SK-N-SH (cell line): ENCODE measurements at regions not wholly inside any gene's neighbourhood (a gene's known extent, or its start where the extent isn't known, plus 50 kb on each side); places are given as distances from the start of the nearest gene placed in this dataset.

ENCODE experiments used
- CTCF ChIA-PET: fragments of 300-600, 350-600 bp; formaldehyde crosslinking; extraction: SDS; loops from one replicate; lab custom pipeline; 2021; lab: Yijun Ruan, JAX
- POLR2A ChIA-PET: fragments of 350-600 bp; sonication (Branson Sonifier 250); formaldehyde crosslinking; extraction: SDS; loops from one replicate; lab custom pipeline; 2020; ENCODE audit warnings: antibody characterized with exemption, inconsistent platforms; lab: Yijun Ruan, JAX
- DNase-seq: peaks from one replicate; pipeline ENCODE4 v3.0.0; 2012
- H2AFZ ChIP-seq: fragments of 200-600 bp; sonication (generic); 2 replicates; pipeline ENCODE4 v1.8.1; 2016; ENCODE audit warnings: antibody characterized with exemption, mild to moderate bottlenecking, low read depth
- H3F3A ChIP-seq: fragments of 200-600 bp; sonication (generic); replicated peaks from 2 replicates; pipeline ENCODE3; 2016; ENCODE audit warnings: antibody characterized with exemption, mild to moderate bottlenecking; ENCODE audit not compliant: insufficient read depth
- H3K27ac ChIP-seq, 2 experiments: fragments of 200-500 bp in 1 of 2; fragments of 200-600 bp in 1 of 2; sonication (Bioruptor generic) in 1 of 2; sonication (generic), shearing (Covaris generic) in 1 of 2; 2 replicates each; pipeline versions ENCODE4 v1.5.1 to v1.6.1; 2014 to 2016; ENCODE audit warnings: low read depth in 2 of 2, inconsistent platforms in 1 of 2, low read length in 1 of 2, mild to moderate bottlenecking in 1 of 2, mixed read lengths in 1 of 2
- H3K27me3 ChIP-seq: fragments of 200-600 bp; sonication (generic), shearing (Covaris generic); 2 replicates; pipeline ENCODE4 v1.6.1; 2016; ENCODE audit warnings: mixed run types; ENCODE audit not compliant: insufficient read depth
- H3K36me3 ChIP-seq, 2 experiments: fragments of 200-500 bp in 1 of 2; fragments of 200-600 bp in 1 of 2; sonication (Bioruptor generic) in 1 of 2; sonication (generic) in 1 of 2; replicated peaks in 1 of 2; 2 replicates each; pipeline versions ENCODE3 to v1.5.1; 2014 to 2016; ENCODE audit warnings: low read length in 1 of 2, mild to moderate bottlenecking in 1 of 2; ENCODE audit not compliant: insufficient read depth in 2 of 2, control insufficient read depth in 1 of 2
- H3K4me1 ChIP-seq, 2 experiments: fragments of 200-500 bp in 1 of 2; fragments of 200-600 bp in 1 of 2; sonication (Bioruptor generic) in 1 of 2; sonication (generic), shearing (Covaris generic) in 1 of 2; 2 replicates each; pipeline versions ENCODE4 v1.5.1 to v1.6.1; 2014 to 2016; ENCODE audit warnings: low read depth in 1 of 2, low read length in 1 of 2, mixed run types in 1 of 2; ENCODE audit not compliant: insufficient read depth in 2 of 2, control insufficient read depth in 1 of 2
- H3K4me2 ChIP-seq: fragments of 200-600 bp; sonication (generic), shearing (Covaris generic); 2 replicates; pipeline ENCODE4 v1.6.1; 2017; ENCODE audit warnings: mixed run types
- H3K4me3 ChIP-seq, 2 experiments: fragments of 200-500 bp in 1 of 2; fragments of 200-600 bp in 1 of 2; sonication (Bioruptor generic) in 1 of 2; sonication (generic), shearing (Covaris generic) in 1 of 2; 2 replicates each; pipeline versions ENCODE4 v1.5.1 to v1.8.1; 2014 to 2016; ENCODE audit warnings: low read depth in 2 of 2, inconsistent platforms in 1 of 2, low read length in 1 of 2, mild to moderate bottlenecking in 1 of 2, mixed read lengths in 1 of 2, moderate library complexity in 1 of 2
- H3K79me2 ChIP-seq: fragments of 200-600 bp; sonication (generic); 2 replicates; pipeline ENCODE4 v1.8.1; 2017; ENCODE audit warnings: mild to moderate bottlenecking; ENCODE audit not compliant: insufficient read depth
- H3K9ac ChIP-seq: fragments of 200-600 bp; sonication (generic); 2 replicates; pipeline ENCODE4 v1.6.1; 2017; ENCODE audit warnings: mixed run types
- H3K9me2 ChIP-seq: fragments of 200-600 bp; sonication (generic); 2 replicates; pipeline ENCODE4 v1.6.1; 2017; ENCODE audit warnings: mixed run types
- H3K9me3 ChIP-seq: fragments of 200-600 bp; sonication (generic); 2 replicates; pipeline ENCODE4 v1.6.1; 2017; ENCODE audit warnings: mixed run types, mild to moderate bottlenecking, moderate library complexity
- H4K20me1 ChIP-seq: fragments of 200-600 bp; sonication (generic); 2 replicates; pipeline ENCODE4 v1.6.1; 2017; ENCODE audit warnings: mild to moderate bottlenecking, mixed run types; ENCODE audit not compliant: insufficient read depth
- EZH2phosphoT487 ChIP-seq: fragments of 200-600 bp; sonication (generic); IDR thresholded peaks from 2 replicates; pipeline ENCODE4 v1.6.1; 2017; ENCODE audit warnings: low read depth, mixed run types, mild to moderate bottlenecking, antibody characterized with exemption, moderate library complexity, borderline replicate concordance
- FOSL2 ChIP-seq: IDR thresholded peaks from 2 replicates; pipeline ENCODE4 v1.4.0; 2012; ENCODE audit warnings: low read depth, mild to moderate bottlenecking, moderate library complexity, borderline replicate concordance
- GATA2 ChIP-seq: sonication (generic); formaldehyde crosslinking; IDR thresholded peaks from 2 replicates; pipeline ENCODE4 v1.5.0; 2020; ENCODE audit warnings: mild to moderate bottlenecking, missing genetic modification reagents
- MXI1 ChIP-seq: IDR thresholded peaks from 2 replicates; pipeline ENCODE4 v1.6.1; 2012; ENCODE audit warnings: mild to moderate bottlenecking, low read depth, low read length, improper control_type of control experiment
- NFIC ChIP-seq: IDR thresholded peaks from 2 replicates; pipeline ENCODE4 v1.4.0; 2012; ENCODE audit warnings: borderline replicate concordance
- POLR2AphosphoS5 ChIP-seq: IDR thresholded peaks from 2 replicates; pipeline ENCODE4 v1.6.1; 2012; ENCODE audit warnings: low read depth, low read length
- RCOR1 ChIP-seq: fragments of 150-350 bp; IDR thresholded peaks from 2 replicates; pipeline ENCODE4 v1.6.1; 2017; ENCODE audit warnings: antibody characterized with exemption, low read length
- RFX5 ChIP-seq: IDR thresholded peaks from 2 replicates; pipeline ENCODE4 v1.6.1; 2012; ENCODE audit warnings: mild to moderate bottlenecking, improper control_type of control experiment, low read length
- SMC3 ChIP-seq: IDR thresholded peaks from 2 replicates; pipeline ENCODE4 v1.6.1; 2012; ENCODE audit warnings: low read depth, low read length, improper control_type of control experiment
- TCF12 ChIP-seq: IDR thresholded peaks from 2 replicates; pipeline ENCODE4 v1.4.0; 2012
- YY1 ChIP-seq: IDR thresholded peaks from 2 replicates; pipeline ENCODE4 v1.4.0; 2012; ENCODE audit warnings: low read depth, mild to moderate bottlenecking
- WGBS: methylation state at CpG from one replicate; pipeline ENCODE4 v1.1.6; 2017; ENCODE audit warnings: low lambda C conversion rate; 5-methylcytosine and 5-hydroxymethylcytosine counted together
- TF ChIP-seq, protein P1 (sequence below): IDR thresholded peaks from 2 replicates; pipeline ENCODE4 v1.6.1; 2012; ENCODE audit warnings: mild to moderate bottlenecking, low read depth, low read length, moderate library complexity
- TF ChIP-seq, protein P2 (sequence below): fragments of 150-350 bp; IDR thresholded peaks from 2 replicates; pipeline ENCODE4 v1.6.1; 2016; ENCODE audit warnings: mild to moderate bottlenecking, low read depth, low read length
- TF ChIP-seq, protein P3 (sequence below): IDR thresholded peaks from 2 replicates; pipeline ENCODE4; 2012
- TF ChIP-seq, protein P4 (sequence below): IDR thresholded peaks from 2 replicates; pipeline ENCODE4 v1.4.0; 2012; ENCODE audit warnings: low read depth, borderline replicate concordance

DNA sequence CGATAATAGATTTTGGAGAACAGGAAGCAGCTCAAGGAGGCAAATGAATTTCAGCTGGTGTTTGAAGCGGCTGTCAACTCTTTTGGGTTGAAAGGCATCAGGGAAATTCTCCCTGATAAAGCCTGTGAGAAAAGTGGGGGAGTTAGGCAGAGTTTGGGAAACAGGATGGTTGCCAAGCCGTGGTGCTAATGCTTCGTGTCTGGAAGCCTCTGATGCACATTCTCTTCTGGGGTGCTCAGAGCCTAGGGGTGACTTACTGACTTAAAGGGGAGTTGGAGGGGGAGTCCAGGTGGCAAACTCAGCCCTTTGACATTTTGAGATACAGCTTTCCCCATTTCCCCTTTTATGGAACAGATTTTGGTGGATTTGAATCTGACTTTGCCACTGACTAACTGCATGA, 202.5 kb upstream of the CLINT1 start:
- WGBS, result 70% methylated on average over 4 of the region's 4 CpGs
- TF ChIP-seq RCOR1 (no peak), NFIC (no peak), POLR2AphosphoS5 (no peak), EZH2phosphoT487 (no peak), FOSL2 (no peak), MXI1 (no peak)
- TF ChIP-seq, protein P1, sequence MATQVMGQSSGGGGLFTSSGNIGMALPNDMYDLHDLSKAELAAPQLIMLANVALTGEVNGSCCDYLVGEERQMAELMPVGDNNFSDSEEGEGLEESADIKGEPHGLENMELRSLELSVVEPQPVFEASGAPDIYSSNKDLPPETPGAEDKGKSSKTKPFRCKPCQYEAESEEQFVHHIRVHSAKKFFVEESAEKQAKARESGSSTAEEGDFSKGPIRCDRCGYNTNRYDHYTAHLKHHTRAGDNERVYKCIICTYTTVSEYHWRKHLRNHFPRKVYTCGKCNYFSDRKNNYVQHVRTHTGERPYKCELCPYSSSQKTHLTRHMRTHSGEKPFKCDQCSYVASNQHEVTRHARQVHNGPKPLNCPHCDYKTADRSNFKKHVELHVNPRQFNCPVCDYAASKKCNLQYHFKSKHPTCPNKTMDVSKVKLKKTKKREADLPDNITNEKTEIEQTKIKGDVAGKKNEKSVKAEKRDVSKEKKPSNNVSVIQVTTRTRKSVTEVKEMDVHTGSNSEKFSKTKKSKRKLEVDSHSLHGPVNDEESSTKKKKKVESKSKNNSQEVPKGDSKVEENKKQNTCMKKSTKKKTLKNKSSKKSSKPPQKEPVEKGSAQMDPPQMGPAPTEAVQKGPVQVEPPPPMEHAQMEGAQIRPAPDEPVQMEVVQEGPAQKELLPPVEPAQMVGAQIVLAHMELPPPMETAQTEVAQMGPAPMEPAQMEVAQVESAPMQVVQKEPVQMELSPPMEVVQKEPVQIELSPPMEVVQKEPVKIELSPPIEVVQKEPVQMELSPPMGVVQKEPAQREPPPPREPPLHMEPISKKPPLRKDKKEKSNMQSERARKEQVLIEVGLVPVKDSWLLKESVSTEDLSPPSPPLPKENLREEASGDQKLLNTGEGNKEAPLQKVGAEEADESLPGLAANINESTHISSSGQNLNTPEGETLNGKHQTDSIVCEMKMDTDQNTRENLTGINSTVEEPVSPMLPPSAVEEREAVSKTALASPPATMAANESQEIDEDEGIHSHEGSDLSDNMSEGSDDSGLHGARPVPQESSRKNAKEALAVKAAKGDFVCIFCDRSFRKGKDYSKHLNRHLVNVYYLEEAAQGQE, result no peak
- Histone ChIP-seq H3K4me3 (no peak overlapping the region), H3K27me3 (no peaks in the 10 kb centered on the region), H2AFZ (no peak overlapping the region), H3K36me3 (no peaks in the 10 kb centered on the region), H3K27ac (no peak overlapping the region), H3K9ac (no peak overlapping the region), H3K79me2 (no peaks in the 10 kb centered on the region), H4K20me1 (no peaks in the 10 kb centered on the region), H3K4me1 (peaks cover 0 to 3% of the 10 kb centered on the region in 2 experiments; a peak in 2 of 4 replicates), H3K4me2 (no peak overlapping the region), H3K9me2 (no peaks in the 10 kb centered on the region), H3K9me3 (no peaks in the 10 kb centered on the region), H3F3A (no peaks in the 10 kb centered on the region)
- ChIA-PET CTCF (interaction anchor here (1.2 to 4.1 kb wide), 2 partner anchors 14 to 42 kb away, joined by 3 to 25 read pairs; no protein-coding TSS in a partner anchor), POLR2A (no interaction called here)
- DNase-seq, result no peak

DNA sequence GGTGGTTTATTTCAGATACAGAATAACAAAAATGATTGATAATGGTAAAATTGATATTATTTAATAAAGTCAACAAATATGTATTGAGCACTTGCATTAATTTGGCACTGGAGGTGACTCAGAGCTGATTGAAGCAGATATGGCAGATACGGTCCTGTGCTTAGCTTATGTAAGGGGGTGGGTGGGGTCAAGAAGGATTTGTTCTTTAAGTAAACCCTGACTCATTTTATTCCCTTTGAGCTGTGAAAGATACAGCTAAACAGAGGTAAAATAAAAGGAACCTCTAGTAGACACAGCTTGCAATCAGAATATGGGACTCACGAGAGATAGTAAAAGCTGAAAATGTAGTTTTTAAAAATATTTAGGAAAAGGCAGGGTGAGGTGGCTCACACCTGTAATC, 201.3 kb upstream of the CLINT1 start:
- no peaks in the 10 kb centered on the region for H3K9me2 ChIP-seq
- WGBS, result 32% methylated on average over 2 of the region's 2 CpGs
- POLR2A ChIA-PET, result no interaction called here

More for the DNA sequence above, 201.3 kb upstream of the CLINT1 start:
- H3F3A ChIP-seq, result no peaks in the 10 kb centered on the region
- H3K27ac ChIP-seq, result no peak overlapping the region
- CTCF ChIA-PET, result interaction anchor here (4.1 kb wide), 1 partner anchor 15 kb away, joined by 25 read pairs; no protein-coding TSS in a partner anchor
- no peaks in the 10 kb centered on the region for H3K27me3 ChIP-seq
- H3K36me3 ChIP-seq, result no peaks in the 10 kb centered on the region
- DNase-seq, result no peak
- no peak overlapping the region for H3K4me2 ChIP-seq
- no peaks in the 10 kb centered on the region for H3K79me2 ChIP-seq
- H3K4me1 ChIP-seq, result peaks cover 3 to 6% of the 10 kb centered on the region in 2 experiments; a peak in 2 of 4 replicates
- H4K20me1 ChIP-seq, result no peaks in the 10 kb centered on the region
- no peaks in the 10 kb centered on the region for H3K9me3 ChIP-seq
- H3K4me3 ChIP-seq, result no peak overlapping the region
- H3K9ac ChIP-seq, result no peak overlapping the region
- no peak for TF ChIP-seq YY1
- TF ChIP-seq, protein P2, sequence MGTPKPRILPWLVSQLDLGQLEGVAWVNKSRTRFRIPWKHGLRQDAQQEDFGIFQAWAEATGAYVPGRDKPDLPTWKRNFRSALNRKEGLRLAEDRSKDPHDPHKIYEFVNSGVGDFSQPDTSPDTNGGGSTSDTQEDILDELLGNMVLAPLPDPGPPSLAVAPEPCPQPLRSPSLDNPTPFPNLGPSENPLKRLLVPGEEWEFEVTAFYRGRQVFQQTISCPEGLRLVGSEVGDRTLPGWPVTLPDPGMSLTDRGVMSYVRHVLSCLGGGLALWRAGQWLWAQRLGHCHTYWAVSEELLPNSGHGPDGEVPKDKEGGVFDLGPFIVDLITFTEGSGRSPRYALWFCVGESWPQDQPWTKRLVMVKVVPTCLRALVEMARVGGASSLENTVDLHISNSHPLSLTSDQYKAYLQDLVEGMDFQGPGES, result no peak
- no peak for TF ChIP-seq TCF12
- no peak for TF ChIP-seq SMC3
- TF ChIP-seq MXI1, result no peak
- no peak for TF ChIP-seq GATA2
- TF ChIP-seq RFX5, result no peak
- TF ChIP-seq, protein P3, sequence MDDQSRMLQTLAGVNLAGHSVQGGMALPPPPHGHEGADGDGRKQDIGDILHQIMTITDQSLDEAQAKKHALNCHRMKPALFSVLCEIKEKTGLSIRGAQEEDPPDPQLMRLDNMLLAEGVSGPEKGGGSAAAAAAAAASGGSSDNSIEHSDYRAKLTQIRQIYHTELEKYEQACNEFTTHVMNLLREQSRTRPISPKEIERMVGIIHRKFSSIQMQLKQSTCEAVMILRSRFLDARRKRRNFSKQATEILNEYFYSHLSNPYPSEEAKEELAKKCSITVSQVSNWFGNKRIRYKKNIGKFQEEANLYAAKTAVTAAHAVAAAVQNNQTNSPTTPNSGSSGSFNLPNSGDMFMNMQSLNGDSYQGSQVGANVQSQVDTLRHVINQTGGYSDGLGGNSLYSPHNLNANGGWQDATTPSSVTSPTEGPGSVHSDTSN, result no peak
- TF ChIP-seq, protein P4, sequence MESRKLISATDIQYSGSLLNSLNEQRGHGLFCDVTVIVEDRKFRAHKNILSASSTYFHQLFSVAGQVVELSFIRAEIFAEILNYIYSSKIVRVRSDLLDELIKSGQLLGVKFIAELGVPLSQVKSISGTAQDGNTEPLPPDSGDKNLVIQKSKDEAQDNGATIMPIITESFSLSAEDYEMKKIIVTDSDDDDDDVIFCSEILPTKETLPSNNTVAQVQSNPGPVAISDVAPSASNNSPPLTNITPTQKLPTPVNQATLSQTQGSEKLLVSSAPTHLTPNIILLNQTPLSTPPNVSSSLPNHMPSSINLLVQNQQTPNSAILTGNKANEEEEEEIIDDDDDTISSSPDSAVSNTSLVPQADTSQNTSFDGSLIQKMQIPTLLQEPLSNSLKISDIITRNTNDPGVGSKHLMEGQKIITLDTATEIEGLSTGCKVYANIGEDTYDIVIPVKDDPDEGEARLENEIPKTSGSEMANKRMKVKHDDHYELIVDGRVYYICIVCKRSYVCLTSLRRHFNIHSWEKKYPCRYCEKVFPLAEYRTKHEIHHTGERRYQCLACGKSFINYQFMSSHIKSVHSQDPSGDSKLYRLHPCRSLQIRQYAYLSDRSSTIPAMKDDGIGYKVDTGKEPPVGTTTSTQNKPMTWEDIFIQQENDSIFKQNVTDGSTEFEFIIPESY, result no peak
- TF ChIP-seq, protein P1, result no peak
- H2AFZ ChIP-seq, result no peak overlapping the region
